ENCODE measurements at regions not wholly inside any gene's neighbourhood (a gene's known extent, or its start where the extent isn't known, plus 50 kb on each side); places are given as distances from the start of the nearest gene placed in this dataset.

DNA sequence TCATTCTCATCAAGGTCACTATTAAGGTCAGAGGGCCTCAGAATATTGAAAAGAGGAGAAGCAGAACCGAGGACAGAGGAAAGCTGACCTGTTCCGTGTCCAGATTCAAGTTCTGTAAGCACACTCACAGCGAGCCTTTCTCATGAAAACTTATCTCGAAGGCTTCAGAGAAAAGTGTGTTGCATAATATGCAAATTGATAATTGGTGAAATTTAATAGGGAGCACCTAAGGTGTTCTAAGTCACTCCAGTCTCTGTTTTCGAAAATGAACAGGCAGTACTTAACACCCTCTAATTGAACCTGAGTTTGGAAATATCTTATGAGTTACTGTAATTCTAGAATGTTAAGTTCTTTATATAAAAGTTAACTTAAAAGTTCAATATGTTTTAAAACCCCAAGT, 181.2 kb upstream of the PDE10A start:
- no peaks in the 10 kb centered on the region for H3K36me3 ChIP-seq (ENCODE audit: control insufficient read depth, insufficient read depth, low read length)
- POLR2A ChIA-PET = no interaction called here
- TF ChIP-seq SIN3A (IDR thresholded peaks at IDR 0.05; ENCODE audit: borderline replicate concordance, insufficient read depth, low read depth, low read length) (no peak), REST (IDR thresholded peaks at IDR 0.05; ENCODE audit: insufficient read depth in 1 of 2, low read depth in 2 of 2, low read length in 1 of 2) (no peak), TCF7L2 (IDR thresholded peaks at IDR 0.05; ENCODE audit: low read depth, low read length) (no peak), POLR2AphosphoS5 (IDR thresholded peaks at IDR 0.05; ENCODE audit: low read depth, low read length) (no peak)
- TF ChIP-seq, protein P1, sequence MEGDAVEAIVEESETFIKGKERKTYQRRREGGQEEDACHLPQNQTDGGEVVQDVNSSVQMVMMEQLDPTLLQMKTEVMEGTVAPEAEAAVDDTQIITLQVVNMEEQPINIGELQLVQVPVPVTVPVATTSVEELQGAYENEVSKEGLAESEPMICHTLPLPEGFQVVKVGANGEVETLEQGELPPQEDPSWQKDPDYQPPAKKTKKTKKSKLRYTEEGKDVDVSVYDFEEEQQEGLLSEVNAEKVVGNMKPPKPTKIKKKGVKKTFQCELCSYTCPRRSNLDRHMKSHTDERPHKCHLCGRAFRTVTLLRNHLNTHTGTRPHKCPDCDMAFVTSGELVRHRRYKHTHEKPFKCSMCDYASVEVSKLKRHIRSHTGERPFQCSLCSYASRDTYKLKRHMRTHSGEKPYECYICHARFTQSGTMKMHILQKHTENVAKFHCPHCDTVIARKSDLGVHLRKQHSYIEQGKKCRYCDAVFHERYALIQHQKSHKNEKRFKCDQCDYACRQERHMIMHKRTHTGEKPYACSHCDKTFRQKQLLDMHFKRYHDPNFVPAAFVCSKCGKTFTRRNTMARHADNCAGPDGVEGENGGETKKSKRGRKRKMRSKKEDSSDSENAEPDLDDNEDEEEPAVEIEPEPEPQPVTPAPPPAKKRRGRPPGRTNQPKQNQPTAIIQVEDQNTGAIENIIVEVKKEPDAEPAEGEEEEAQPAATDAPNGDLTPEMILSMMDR (IDR thresholded peaks at IDR 0.05) = no peak
- in situ Hi-C loops (cut with HindIII; ENCODE audit: low pct_unique_long_range_greater_than_20kb, low sequenced_read_pairs) = no loop called here
- no peak overlapping the region for H3K4me3 ChIP-seq (ENCODE audit: low read depth in 2 of 2, low read length in 2 of 2)
- DNase-seq (ENCODE audit: low read depth, low spot score) = no peak
- no peaks in the 10 kb centered on the region for H3K9me3 ChIP-seq (ENCODE audit: control insufficient read depth, insufficient read depth, low read depth, low read length)
- ATAC-seq = no peak
- H3K27me3 ChIP-seq (ENCODE audit: control insufficient read depth, insufficient read depth, low read length) = no peaks in the 10 kb centered on the region
- peaks cover 17% of the 10 kb centered on the region for H3K4me1 ChIP-seq (ENCODE audit: control insufficient read depth, insufficient read depth, low read length)
- CTCF ChIA-PET = interaction anchor here (1.5 kb wide), 1 partner anchor 404 kb away, joined by 4 read pairs; no protein-coding TSS in a partner anchor
- H3K27ac ChIP-seq (ENCODE audit: low read length) = no peak overlapping the region
- BruUV-seq (replicated peaks) = no TSS peak
- intact Hi-C loops (cut with micrococcal nuclease; ENCODE audit: unreplicated experiment) = no loop called here

DNA sequence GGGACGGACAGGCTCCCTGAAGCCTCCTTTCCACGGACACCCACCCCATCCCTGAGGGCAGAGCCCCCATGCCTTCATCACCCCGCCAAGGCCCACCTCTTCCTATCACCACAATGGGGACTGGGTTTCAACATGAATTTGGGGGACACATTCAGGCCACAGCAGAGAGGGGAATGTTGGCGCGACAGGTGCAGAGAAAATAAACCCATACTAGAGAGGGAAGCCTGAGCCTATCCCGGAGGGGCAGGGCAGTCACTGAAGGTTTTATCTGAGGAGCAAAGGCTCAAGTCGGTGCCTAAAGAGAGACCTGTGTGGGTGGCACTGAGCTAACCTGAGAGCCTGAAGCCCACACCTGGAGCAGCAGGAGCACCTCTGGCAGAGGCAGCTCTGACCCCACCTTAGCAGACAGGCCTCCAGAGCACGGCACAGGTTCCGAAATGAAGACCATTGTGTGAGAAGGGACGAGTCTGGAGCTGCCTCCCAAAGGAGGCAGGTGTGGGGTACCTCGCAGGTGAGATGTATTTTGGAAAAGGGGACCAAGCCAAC, 180.6 kb upstream of the PDE10A start:
- Histone ChIP-seq H3K27ac (ENCODE audit: low read length) (no peak overlapping the region), H3K9me3 (ENCODE audit: control insufficient read depth, insufficient read depth, low read depth, low read length) (no peaks in the 10 kb centered on the region), H3K27me3 (ENCODE audit: control insufficient read depth, insufficient read depth, low read length) (no peaks in the 10 kb centered on the region), H3K36me3 (ENCODE audit: control insufficient read depth, insufficient read depth, low read length) (no peaks in the 10 kb centered on the region), H3K4me3 (ENCODE audit: low read depth in 2 of 2, low read length in 2 of 2) (no peak overlapping the region), H3K4me1 (ENCODE audit: control insufficient read depth, insufficient read depth, low read length) (peaks cover 17% of the 10 kb centered on the region)
- no peak for DNase-seq (ENCODE audit: low read depth, low spot score)
- no TSS peak for BruUV-seq (replicated peaks)
- intact Hi-C loops (cut with micrococcal nuclease; ENCODE audit: unreplicated experiment) (no loop called here), in situ Hi-C loops (cut with HindIII; ENCODE audit: low pct_unique_long_range_greater_than_20kb, low sequenced_read_pairs) (no loop called here)
- ChIA-PET CTCF (no interaction called here), POLR2A (no interaction called here)
- ATAC-seq = no peak
- TF ChIP-seq TCF7L2 (IDR thresholded peaks at IDR 0.05; ENCODE audit: low read depth, low read length) = no peak
- no peak for TF ChIP-seq POLR2AphosphoS5 (IDR thresholded peaks at IDR 0.05; ENCODE audit: low read depth, low read length)
- TF ChIP-seq SIN3A (IDR thresholded peaks at IDR 0.05; ENCODE audit: borderline replicate concordance, insufficient read depth, low read depth, low read length) = no peak
- TF ChIP-seq, protein P1 (IDR thresholded peaks at IDR 0.05) = no peak
- no peak for TF ChIP-seq REST (IDR thresholded peaks at IDR 0.05; ENCODE audit: insufficient read depth in 1 of 2, low read depth in 2 of 2, low read length in 1 of 2)

Data from Panc1 (cell line).